ENCODE measurements at regions not wholly inside any gene's neighbourhood (a gene's known extent, or its start where the extent isn't known, plus 50 kb on each side); places are given as distances from the start of the nearest gene placed in this dataset.

GRCh38 chr10:104515678-104516199 is 125.4 kb upstream of the SORCS3 start:
- TF ChIP-seq CTCF (conservative IDR thresholded peaks at IDR 0.05) (no peak), ZFX (IDR thresholded peaks at IDR 0.05) (no peak)

Measured in C4-2B (cell line).